Fibroblast of mammary gland (primary cell): ENCODE measurements at regions not wholly inside any gene's neighbourhood (a gene's known extent, or its start where the extent isn't known, plus 50 kb on each side); places are given as distances from the start of the nearest gene placed in this dataset.

Experiments
- DNase-seq: peaks from one replicate; pipeline ENCODE4 v3.0.0-alpha.2; 2010; ENCODE audit warnings: low read depth
- H3K4me3 ChIP-seq: 2 replicates; pipeline ENCODE4 v1.5.1; 2011; ENCODE audit warnings: low read depth, mild to moderate bottlenecking, low read length, moderate library complexity; ENCODE audit not compliant: control insufficient read depth
- CTCF ChIP-seq: conservative IDR thresholded peaks from 2 replicates; pipeline ENCODE4 v1.5.1; 2011; ENCODE audit warnings: low read depth, low read length, inconsistent platforms; ENCODE audit not compliant: control insufficient read depth, insufficient read depth

GRCh38 chr5:3278643-3279042 lies 317.0 kb upstream of the IRX1 start:
- DNase-seq: no peak
- TF ChIP-seq CTCF: no peak
- no peak overlapping the region for H3K4me3 ChIP-seq

- no peak for DNase-seq
- H3K4me3 ChIP-seq: no peak overlapping the region
- TF ChIP-seq CTCF: no peak
Observed at GRCh38 chr5:3277590-3278196, 317.9 kb upstream of the IRX1 start.

- no peak overlapping the region for H3K4me3 ChIP-seq
- TF ChIP-seq CTCF: no peak
- DNase-seq: no peak
Observed at GRCh38 chr5:3276896-3277295, 318.7 kb upstream of the IRX1 start.

GRCh38 chr5:3269395-3270169 lies 326.1 kb upstream of the IRX1 start:
- no peak for DNase-seq
- TF ChIP-seq CTCF: no peak
- H3K4me3 ChIP-seq: no peak overlapping the region

GRCh38 chr5:3268760-3269330 lies 326.8 kb upstream of the IRX1 start:
- DNase-seq: no peak
- no peak for TF ChIP-seq CTCF
- H3K4me3 ChIP-seq: no peak overlapping the region

GRCh38 chr5:3266861-3267260 lies 328.8 kb upstream of the IRX1 start:
- DNase-seq: no peak
- H3K4me3 ChIP-seq: no peak overlapping the region
- TF ChIP-seq CTCF: no peak
